K562 (cell line): ENCODE measurements at regions not wholly inside any gene's neighbourhood (a gene's known extent, or its start where the extent isn't known, plus 50 kb on each side); places are given as distances from the start of the nearest gene placed in this dataset.

Experiments used
- CC2D1A ChIP-seq: fragments of 450-650 bp; IDR thresholded peaks from 2 replicates; pipeline ENCODE4 v1.6.1; 2017; ENCODE audit warnings: mild to moderate bottlenecking
- TAF9B ChIP-seq: fragments of 450-650 bp; IDR thresholded peaks from 2 replicates; pipeline ENCODE4 v1.6.1; 2018; ENCODE audit warnings: mild to moderate bottlenecking; ENCODE audit not compliant: partially characterized antibody
- ZBTB11 ChIP-seq, 3 experiments: fragments of 200-800 bp in 1 of 3; fragments of 250-450 bp in 1 of 3; fragments of 450-650 bp in 1 of 3; sonication (Bioruptor Pico) in 1 of 3; sonication (Bioruptor generic) in 1 of 3; formaldehyde crosslinking in 1 of 3; IDR thresholded peaks; 2 replicates each; pipeline versions ENCODE4 v1.6.1 to v1.8.0; 2016 to 2022; ENCODE audit warnings: mild to moderate bottlenecking in 2 of 3, missing genetic modification characterization in 2 of 3, missing compliant biosample characterization in 1 of 3, moderate library complexity in 1 of 3
- ZBTB9 ChIP-seq: fragments of 450-650 bp; formaldehyde crosslinking; IDR thresholded peaks from 2 replicates; pipeline ENCODE4 v1.4.0; 2020; ENCODE audit warnings: mild to moderate bottlenecking, moderate library complexity
- ZNF277 ChIP-seq: fragments of 250-450 bp; sonication (Bioruptor Pico); IDR thresholded peaks from 2 replicates; pipeline ENCODE4 v1.8.0; 2022; ENCODE audit warnings: inconsistent platforms, mild to moderate bottlenecking, moderate library complexity, borderline replicate concordance

GRCh38 chr14:78073028-78073427, 97.1 kb upstream of the NRXN3 start (continued):
- TF ChIP-seq ZNF277 (CRISPR knock-in tag), result no peak
- TF ChIP-seq TAF9B, result no peak
- no peak for TF ChIP-seq CC2D1A
- TF ChIP-seq ZBTB11 (CRISPR knock-in tag; IDR thresholded peaks at IDR 0.05), result no peak
- no peak for TF ChIP-seq ZBTB9 (CRISPR knock-in tag)
